Type B pancreatic cell (in vitro differentiated cells): ENCODE measurements at regions not wholly inside any gene's neighbourhood (a gene's known extent, or its start where the extent isn't known, plus 50 kb on each side); places are given as distances from the start of the nearest gene placed in this dataset.

Source experiments
- DNase-seq: peaks from one replicate; pipeline ENCODE4 v3.0.0; 2021; ENCODE audit warnings: mixed read lengths; ENCODE audit not compliant: unreplicated experiment; ENCODE audit errors: extremely low spot score
- H3K27ac Mint-ChIP-seq: 2 replicates; pipeline ENCODE4 v1.8.0; 2021; ENCODE audit warnings: mild to moderate bottlenecking, mixed read lengths
- H3K27me3 Mint-ChIP-seq: 2 replicates; pipeline ENCODE4 v1.8.0; 2021; ENCODE audit warnings: mixed read lengths
- H3K36me3 Mint-ChIP-seq: 2 replicates; pipeline ENCODE4 v1.8.0; 2021; ENCODE audit warnings: mixed read lengths
- H3K4me1 Mint-ChIP-seq: one replicate; pipeline ENCODE4 v1.8.0; 2021; ENCODE audit warnings: mixed read lengths; ENCODE audit not compliant: unreplicated experiment
- H3K4me3 Mint-ChIP-seq: 2 replicates; pipeline ENCODE4 v1.8.0; 2021; ENCODE audit warnings: mild to moderate bottlenecking, mixed read lengths
- H3K9me3 Mint-ChIP-seq: 2 replicates; pipeline ENCODE4 v1.8.0; 2021; ENCODE audit warnings: mixed read lengths
- CTCF ChIP-seq: fragments of 200-600 bp; sonication (generic); conservative IDR thresholded peaks from 2 replicates; pipeline ENCODE4 v1.5.0; 2021; ENCODE audit warnings: antibody characterized with exemption, mild to moderate bottlenecking

DNA sequence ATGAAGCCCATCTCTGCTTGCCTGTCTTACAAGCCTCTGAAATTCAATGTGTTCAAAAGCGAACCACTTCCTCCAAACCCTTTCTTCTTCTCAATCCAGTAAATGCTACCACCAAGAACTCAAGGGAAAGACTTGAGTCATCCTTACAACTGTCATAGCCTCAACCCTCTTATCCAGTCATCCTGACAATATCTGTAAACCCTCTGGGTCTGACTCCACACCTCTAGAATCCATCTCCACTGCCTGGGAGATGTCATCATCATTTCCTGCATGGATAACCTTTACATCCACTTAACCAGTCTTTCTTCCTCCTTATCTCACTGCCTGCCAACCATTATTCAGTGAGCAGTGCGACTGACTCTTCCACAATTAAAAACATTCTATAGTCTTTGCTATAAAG, 441.1 kb downstream of the SETD4 start:
- H3K27me3 Mint-ChIP-seq = peaks cover 12% of the 10 kb centered on the region
- no peaks in the 10 kb centered on the region for H3K36me3 Mint-ChIP-seq
- TF ChIP-seq CTCF = no peak
- no peak for DNase-seq
- no peaks in the 10 kb centered on the region for H3K9me3 Mint-ChIP-seq
- no peak overlapping the region for H3K27ac Mint-ChIP-seq
- no peaks in the 10 kb centered on the region for H3K4me1 Mint-ChIP-seq
- no peak overlapping the region for H3K4me3 Mint-ChIP-seq

GRCh38 chr21:35617491-35617890, 442.8 kb downstream of the SETD4 start:
- Mint-ChIP-seq H3K27me3 (peaks cover 5% of the 10 kb centered on the region), H3K36me3 (no peaks in the 10 kb centered on the region), H3K9me3 (no peaks in the 10 kb centered on the region), H3K4me3 (no peak overlapping the region), H3K27ac (no peak overlapping the region), H3K4me1 (no peaks in the 10 kb centered on the region)
- DNase-seq = no peak
- TF ChIP-seq CTCF = no peak

DNA sequence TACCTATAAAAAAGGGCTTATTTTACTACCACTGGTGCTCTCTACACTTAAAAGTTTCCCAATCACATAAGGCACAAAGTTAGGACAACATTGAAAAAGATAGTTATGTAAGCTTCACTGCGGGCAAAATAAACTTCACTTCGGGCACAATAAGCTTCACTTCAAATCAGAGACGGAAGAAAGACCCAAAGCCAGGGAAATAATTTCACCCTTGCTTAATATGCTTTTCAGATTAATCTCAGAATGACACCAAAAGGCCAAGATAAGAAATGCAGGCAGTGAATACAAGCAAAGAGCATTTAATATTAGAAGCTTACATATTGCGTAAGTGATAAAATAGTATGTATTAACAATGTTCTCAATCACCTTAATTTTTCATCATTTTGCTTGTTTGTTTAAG, 444.2 kb downstream of the SETD4 start:
- no peak overlapping the region for H3K27ac Mint-ChIP-seq
- no peaks in the 10 kb centered on the region for H3K9me3 Mint-ChIP-seq
- H3K27me3 Mint-ChIP-seq = peaks cover 5% of the 10 kb centered on the region
- TF ChIP-seq CTCF = peak; percentile 46
- no peaks in the 10 kb centered on the region for H3K36me3 Mint-ChIP-seq
- H3K4me3 Mint-ChIP-seq = no peak overlapping the region
- no peaks in the 10 kb centered on the region for H3K4me1 Mint-ChIP-seq
- no peak for DNase-seq

GRCh38 chr21:35615325-35615724, 445.0 kb downstream of the SETD4 start:
- Mint-ChIP-seq H3K27me3 (peaks cover 5% of the 10 kb centered on the region), H3K4me3 (no peak overlapping the region), H3K4me1 (no peaks in the 10 kb centered on the region), H3K9me3 (no peaks in the 10 kb centered on the region), H3K27ac (no peak overlapping the region), H3K36me3 (no peaks in the 10 kb centered on the region)
- DNase-seq = no peak
- no peak for TF ChIP-seq CTCF

- Mint-ChIP-seq H3K27me3 (peaks cover 4% of the 10 kb centered on the region), H3K4me3 (no peak overlapping the region), H3K36me3 (no peaks in the 10 kb centered on the region), H3K27ac (no peak overlapping the region), H3K9me3 (no peaks in the 10 kb centered on the region), H3K4me1 (no peaks in the 10 kb centered on the region)
- TF ChIP-seq CTCF = no peak
- no peak for DNase-seq
Observed at GRCh38 chr21:35614396-35614921, 445.9 kb downstream of the SETD4 start.

DNA sequence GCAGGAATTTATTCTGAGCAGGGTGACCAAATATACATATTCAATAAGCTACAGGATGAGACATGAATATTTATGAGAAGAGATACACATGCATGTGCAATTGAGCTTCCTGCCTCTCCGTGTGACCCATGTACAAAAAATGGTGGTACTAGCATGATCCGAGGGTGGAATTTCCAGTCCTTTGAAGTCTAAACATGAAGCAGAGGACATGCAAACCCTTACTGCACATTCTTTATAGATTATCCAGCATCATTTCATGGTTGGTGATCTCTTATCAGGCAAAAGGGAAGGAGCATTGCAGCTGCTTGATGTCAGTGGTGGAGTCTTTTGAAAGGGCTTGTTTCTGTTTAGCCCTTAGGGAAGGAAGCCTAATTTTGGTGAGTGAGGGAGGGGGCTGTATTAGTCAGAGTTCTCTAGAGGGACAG, 448.6 kb downstream of the SETD4 start:
- H3K36me3 Mint-ChIP-seq = no peaks in the 10 kb centered on the region
- no peak overlapping the region for H3K27ac Mint-ChIP-seq
- no peak overlapping the region for H3K4me3 Mint-ChIP-seq
- no peaks in the 10 kb centered on the region for H3K4me1 Mint-ChIP-seq
- DNase-seq = no peak
- TF ChIP-seq CTCF = no peak
- peaks cover under 1% of the 10 kb centered on the region for H3K27me3 Mint-ChIP-seq
- peaks cover 3% of the 10 kb centered on the region for H3K9me3 Mint-ChIP-seq
